Cardiac fibroblast (primary cell): ENCODE measurements at regions not wholly inside any gene's neighbourhood (a gene's known extent, or its start where the extent isn't known, plus 50 kb on each side); places are given as distances from the start of the nearest gene placed in this dataset.
A peak's percentile ranks its signal among the peaks of the same experiment; 100 is the strongest.
"Not testable (repeated sequence)": the region's sequence is repeated elsewhere in the genome, so short reads cannot be mapped to it uniquely, and the experiment has no call there.

Experiments
- DNase-seq, 2 donors: peaks; one replicate each; pipeline versions ENCODE4 v3.0.0 to v3.0.0-alpha.2; 2010; ENCODE audit warnings: low read depth in 2 of 2
- H3K4me3 ChIP-seq, 2 donors: replicated peaks in 1 of 2; 1 replicate in 1 of 2; 2 replicates in 1 of 2; pipeline ENCODE4 v1.5.1; 2011; ENCODE audit warnings: low read depth in 2 of 2, low read length in 2 of 2, mild to moderate bottlenecking in 2 of 2, moderate library complexity in 1 of 2
- TF ChIP-seq, protein P1 (sequence below): IDR thresholded peaks from one replicate; pipeline ENCODE4 v1.5.1; 2011; ENCODE audit warnings: low read depth, mild to moderate bottlenecking, low read length, inconsistent platforms

DNA sequence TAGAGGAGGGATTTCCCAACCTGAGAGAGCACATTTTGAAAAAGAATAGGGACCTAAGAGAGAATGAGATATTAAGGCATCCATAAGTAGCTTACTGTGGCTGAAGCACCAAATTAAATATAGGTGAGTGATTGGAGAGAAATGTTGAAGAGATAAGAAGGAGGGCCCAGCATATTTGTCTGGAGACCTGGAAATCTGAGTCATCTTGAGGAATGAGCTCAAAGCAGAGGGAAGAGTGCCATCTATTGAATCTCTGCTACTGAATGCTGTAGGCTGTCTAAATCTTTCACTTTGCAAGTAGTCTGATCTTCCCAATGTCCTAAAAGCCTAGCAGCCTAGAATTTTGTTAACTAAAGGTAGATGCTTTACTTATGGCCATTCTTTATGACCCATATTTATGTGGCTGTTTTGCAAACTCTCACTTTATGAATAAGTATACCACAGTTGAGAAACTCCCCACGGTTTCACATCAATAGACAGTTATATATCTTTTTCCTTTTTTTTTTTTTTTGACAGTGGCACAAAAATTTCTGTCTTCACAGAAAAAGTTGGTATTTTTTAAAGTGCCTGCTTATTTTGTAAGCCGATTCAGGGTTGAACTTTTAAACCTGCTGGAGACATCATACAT, 2093.5 kb downstream of the LRRC4C start:
- no peak overlapping the region for H3K4me3 ChIP-seq
- TF ChIP-seq, protein P1, sequence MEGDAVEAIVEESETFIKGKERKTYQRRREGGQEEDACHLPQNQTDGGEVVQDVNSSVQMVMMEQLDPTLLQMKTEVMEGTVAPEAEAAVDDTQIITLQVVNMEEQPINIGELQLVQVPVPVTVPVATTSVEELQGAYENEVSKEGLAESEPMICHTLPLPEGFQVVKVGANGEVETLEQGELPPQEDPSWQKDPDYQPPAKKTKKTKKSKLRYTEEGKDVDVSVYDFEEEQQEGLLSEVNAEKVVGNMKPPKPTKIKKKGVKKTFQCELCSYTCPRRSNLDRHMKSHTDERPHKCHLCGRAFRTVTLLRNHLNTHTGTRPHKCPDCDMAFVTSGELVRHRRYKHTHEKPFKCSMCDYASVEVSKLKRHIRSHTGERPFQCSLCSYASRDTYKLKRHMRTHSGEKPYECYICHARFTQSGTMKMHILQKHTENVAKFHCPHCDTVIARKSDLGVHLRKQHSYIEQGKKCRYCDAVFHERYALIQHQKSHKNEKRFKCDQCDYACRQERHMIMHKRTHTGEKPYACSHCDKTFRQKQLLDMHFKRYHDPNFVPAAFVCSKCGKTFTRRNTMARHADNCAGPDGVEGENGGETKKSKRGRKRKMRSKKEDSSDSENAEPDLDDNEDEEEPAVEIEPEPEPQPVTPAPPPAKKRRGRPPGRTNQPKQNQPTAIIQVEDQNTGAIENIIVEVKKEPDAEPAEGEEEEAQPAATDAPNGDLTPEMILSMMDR = no peak
- peak; percentile 2 to 30 for DNase-seq

- H3K4me3 ChIP-seq = no peak overlapping the region
- TF ChIP-seq, protein P1 = no peak
- DNase-seq = no peak
Measured at GRCh38 chr11:39363571-39363970, 2095.9 kb downstream of the LRRC4C start.

- TF ChIP-seq, protein P1 = no peak
- H3K4me3 ChIP-seq = no peak overlapping the region
- no peak for DNase-seq
Measured at GRCh38 chr11:39361557-39361956, 2097.9 kb downstream of the LRRC4C start.

- no peak overlapping the region for H3K4me3 ChIP-seq
- no peak for DNase-seq
- TF ChIP-seq, protein P1 = no peak
Measured at GRCh38 chr11:39345834-39346442, 2113.5 kb downstream of the LRRC4C start.

DNA sequence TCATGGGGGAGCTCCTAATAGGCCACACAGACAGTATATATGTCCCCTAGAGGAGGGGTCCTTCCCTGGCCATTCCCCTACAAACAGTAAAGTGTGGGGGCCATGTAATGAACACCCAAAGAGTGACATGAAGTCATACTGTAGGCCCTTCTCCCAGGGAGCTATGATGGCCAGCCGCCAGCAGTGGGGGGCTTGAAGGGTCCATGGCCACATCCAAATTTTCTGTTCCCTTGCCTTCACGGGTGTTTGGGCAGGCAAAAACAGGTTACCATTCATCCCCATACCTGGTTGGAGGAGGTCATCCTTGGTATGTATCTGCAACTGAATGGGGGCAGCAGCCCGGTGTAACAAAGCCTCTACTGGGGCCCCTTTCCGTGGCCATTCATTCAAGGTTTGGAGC, 2118.0 kb downstream of the LRRC4C start:
- TF ChIP-seq, protein P1 = no peak
- no peak for DNase-seq
- no peak overlapping the region for H3K4me3 ChIP-seq

DNA sequence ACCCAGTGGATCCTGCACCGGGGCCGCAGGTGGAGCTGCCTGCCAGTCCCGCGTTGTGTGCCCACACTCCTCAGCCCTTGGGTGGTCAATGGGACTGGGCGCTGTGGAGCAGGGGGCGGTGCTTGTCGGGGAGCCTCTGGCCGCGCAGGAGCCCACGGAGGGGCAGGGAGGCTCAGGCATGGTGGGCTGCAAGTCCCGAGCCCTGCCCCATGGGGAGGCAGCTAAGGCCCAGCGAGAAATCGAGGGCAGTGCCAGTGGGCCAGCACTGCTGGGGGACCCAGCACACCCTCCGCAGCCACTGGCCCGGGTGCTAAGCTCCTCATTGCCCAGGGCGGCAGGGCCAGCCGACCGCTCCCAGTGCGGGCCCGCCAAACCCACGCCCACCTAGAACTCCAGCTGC, 2126.4 kb downstream of the LRRC4C start:
- not testable (repeated sequence) for H3K4me3 ChIP-seq

DNA sequence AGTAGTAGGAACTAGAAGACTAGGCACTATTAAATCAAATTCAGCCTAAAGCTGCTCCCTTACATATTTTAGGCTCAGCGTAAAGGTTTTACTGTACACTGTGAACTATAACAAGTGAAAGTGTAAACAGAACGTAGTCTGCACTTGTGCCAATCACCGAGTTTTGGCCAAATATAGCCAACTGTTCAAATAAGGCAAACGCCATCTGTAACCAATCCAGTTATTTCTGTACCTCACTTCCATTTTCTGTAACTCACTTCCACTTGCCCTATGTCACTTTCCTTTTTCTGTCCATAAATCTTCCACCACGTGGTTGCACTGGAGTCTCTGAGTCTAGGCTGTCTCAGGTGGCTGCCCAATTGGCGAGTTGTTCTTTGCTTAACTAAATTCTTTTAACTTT, 2132.2 kb downstream of the LRRC4C start:
- no peak for DNase-seq

More for the DNA sequence above, 2126.4 kb downstream of the LRRC4C start:
- not testable (repeated sequence) for DNase-seq

GRCh38 chr11:39311888-39312287, 2147.6 kb downstream of the LRRC4C start:
- not testable (repeated sequence) for DNase-seq, H3K4me3 ChIP-seq

More for the DNA sequence above, 2132.2 kb downstream of the LRRC4C start:
- TF ChIP-seq, protein P1 = no peak
- no peak overlapping the region for H3K4me3 ChIP-seq
